HG02588 (cell line): ENCODE measurements at regions not wholly inside any gene's neighbourhood (a gene's known extent, or its start where the extent isn't known, plus 50 kb on each side); places are given as distances from the start of the nearest gene placed in this dataset.

Experiments used
- ATAC-seq: cut with Tn5 transposase; IDR thresholded peaks from one replicate; pipeline ENCODE4 v1.9.1; 2021; ENCODE audit warnings: mild to moderate bottlenecking, moderate library complexity; ENCODE audit not compliant: unreplicated experiment

DNA sequence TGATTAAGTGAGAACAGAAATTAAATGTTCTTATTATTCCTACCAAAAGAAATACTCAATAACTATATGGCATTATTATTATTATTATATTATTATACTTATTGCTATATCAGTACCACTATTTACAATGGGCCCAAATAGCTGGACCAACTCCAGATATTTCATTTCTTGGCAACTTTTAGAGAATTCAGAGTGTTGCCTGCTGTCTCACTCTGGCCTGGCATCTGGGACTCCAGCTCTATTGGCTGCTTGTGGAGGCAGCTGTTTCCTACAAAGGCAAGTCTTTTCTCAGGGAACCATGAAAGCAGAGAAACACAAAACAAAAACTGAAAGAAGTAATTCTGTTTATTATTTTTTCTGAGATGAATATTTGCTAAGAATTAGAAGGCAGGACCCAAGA is 105.1 kb upstream of the SORCS1 start:
- ATAC-seq = no peak

DNA sequence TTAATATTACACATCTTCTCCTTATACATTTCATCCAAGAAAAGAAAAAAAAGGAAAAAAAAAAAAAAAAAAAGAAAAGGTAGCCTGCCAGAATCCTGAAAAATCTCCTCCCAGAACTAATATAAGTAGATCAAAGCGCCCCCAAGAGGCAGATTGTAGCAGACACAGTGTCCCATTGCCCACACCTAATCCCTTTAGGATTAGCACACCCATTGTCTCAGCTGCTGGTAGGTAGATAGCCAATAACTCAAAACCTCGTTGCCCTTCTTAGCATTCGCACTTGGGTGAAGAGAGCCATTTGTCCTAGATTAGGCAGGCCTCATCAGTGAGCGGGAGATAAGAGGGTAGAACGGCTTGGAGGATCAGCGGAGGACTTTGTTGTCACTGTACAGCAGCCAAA is 100.2 kb upstream of the SORCS1 start:
- no peak for ATAC-seq

GRCh38 chr10:107244122-107244521 is 79.6 kb upstream of the SORCS1 start:
- ATAC-seq = no peak

DNA sequence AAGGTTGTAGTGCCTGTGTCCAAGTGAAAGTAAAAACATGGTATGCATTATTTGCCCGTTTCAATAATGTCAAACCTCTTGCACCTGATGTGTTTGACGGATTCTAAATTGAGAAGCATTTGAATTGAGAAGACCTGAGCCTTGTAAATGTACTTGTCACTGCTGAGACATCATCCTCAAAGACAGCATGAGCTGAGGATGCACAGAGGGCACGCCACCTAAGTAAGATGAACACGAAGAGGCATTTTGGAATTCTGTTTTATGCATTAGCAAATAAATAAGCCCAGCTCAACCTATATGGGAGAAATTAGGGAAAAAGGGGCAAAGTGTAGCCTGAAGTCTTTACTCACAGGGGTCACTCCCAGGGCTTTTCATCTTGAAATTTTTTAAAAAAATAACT is 73.8 kb upstream of the SORCS1 start:
- ATAC-seq = no peak

GRCh38 chr10:107232013-107232412 is 67.5 kb upstream of the SORCS1 start:
- ATAC-seq = no peak

- ATAC-seq = no peak
These were observed 66.4 kb upstream of the SORCS1 start for GRCh38 chr10:107230887-107231286.

DNA sequence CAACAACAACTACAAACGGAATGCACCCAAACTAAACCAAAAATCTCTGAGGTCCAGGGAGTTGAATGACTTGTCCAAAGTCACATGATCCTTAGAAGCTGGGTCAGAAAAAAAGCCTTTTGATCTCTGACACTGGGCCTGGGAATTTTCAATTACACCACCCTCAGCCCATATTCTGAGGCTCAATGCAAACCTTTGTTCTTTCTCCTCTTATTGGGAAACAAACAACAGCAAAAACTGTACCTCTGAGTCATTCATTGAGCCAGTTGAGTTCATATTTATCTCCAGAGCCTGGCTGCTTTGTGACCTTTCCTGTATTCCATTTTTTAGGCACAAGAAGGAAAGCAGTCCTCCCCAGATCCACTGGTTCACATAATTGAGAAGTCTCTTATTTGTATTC is 51.2 kb upstream of the SORCS1 start:
- ATAC-seq = no peak
